DOHH2 (cell line): ENCODE measurements at regions not wholly inside any gene's neighbourhood (a gene's known extent, or its start where the extent isn't known, plus 50 kb on each side); places are given as distances from the start of the nearest gene placed in this dataset.

Experiments used
- H3F3A ChIP-seq: fragments of 200-600 bp; sonication (generic), shearing (Covaris generic); 2 replicates; pipeline ENCODE4 v1.6.0; 2016; ENCODE audit warnings: antibody characterized with exemption, mild to moderate bottlenecking; ENCODE audit not compliant: control insufficient read depth, insufficient read depth
- H3K27ac ChIP-seq: fragments of 200-600 bp; sonication (generic); 2 replicates; pipeline ENCODE4 v1.5.1; 2014; ENCODE audit warnings: low read depth, mild to moderate bottlenecking, low read length, moderate library complexity
- H3K27me3 ChIP-seq: fragments of 200-600 bp; sonication (generic); 2 replicates; pipeline ENCODE4 v1.6.1; 2014; ENCODE audit warnings: mild to moderate bottlenecking, low read length, mixed read lengths; ENCODE audit not compliant: control insufficient read depth
- H3K36me3 ChIP-seq: fragments of 200-600 bp; sonication (generic); 2 replicates; pipeline ENCODE4 v1.6.1; 2014; ENCODE audit warnings: mild to moderate bottlenecking, low read length, moderate library complexity, mixed read lengths; ENCODE audit not compliant: control insufficient read depth
- H3K4me1 ChIP-seq: fragments of 200-600 bp; sonication (generic); 2 replicates; pipeline ENCODE4 v1.6.1; 2014; ENCODE audit warnings: mild to moderate bottlenecking, low read length, mixed read lengths; ENCODE audit not compliant: control insufficient read depth
- H3K4me2 ChIP-seq: fragments of 200-600 bp; sonication (generic); 2 replicates; pipeline ENCODE4 v1.6.0; 2014; ENCODE audit warnings: mild to moderate bottlenecking, low read length, moderate library complexity
- H3K4me3 ChIP-seq: fragments of 200-600 bp; sonication (generic); 2 replicates; pipeline ENCODE4 v1.5.1; 2014; ENCODE audit warnings: mild to moderate bottlenecking, low read length, mixed read lengths
- H3K79me2 ChIP-seq: fragments of 200-600 bp; sonication (generic); 2 replicates; pipeline ENCODE4 v1.6.1; 2014; ENCODE audit warnings: mild to moderate bottlenecking, low read length, mixed read lengths; ENCODE audit not compliant: control insufficient read depth
- H3K9me2 ChIP-seq: fragments of 200-600 bp; sonication (generic); replicated peaks from 2 replicates; pipeline ENCODE4 v1.6.1; 2014; ENCODE audit warnings: mild to moderate bottlenecking, low read length, mixed read lengths; ENCODE audit not compliant: control insufficient read depth
- H3K9me3 ChIP-seq: fragments of 200-600 bp; sonication (generic); 2 replicates; pipeline ENCODE4 v1.6.1; 2014; ENCODE audit warnings: antibody characterized with exemption, low read length, mixed read lengths; ENCODE audit not compliant: control insufficient read depth, insufficient read depth
- H4K20me1 ChIP-seq: fragments of 200-600 bp; sonication (generic); 2 replicates; pipeline ENCODE4 v1.6.0; 2014; ENCODE audit warnings: low read depth, mild to moderate bottlenecking, antibody characterized with exemption, low read length, moderate library complexity; ENCODE audit not compliant: control insufficient read depth, insufficient read depth
- CTCF ChIP-seq: fragments of 200-600 bp; sonication (generic); IDR thresholded peaks from one replicate; pipeline ENCODE4 v1.5.1; 2014; ENCODE audit warnings: antibody characterized with exemption, mild to moderate bottlenecking, low read depth, low read length; ENCODE audit not compliant: poor library complexity, severe bottlenecking
- EZH2phosphoT487 ChIP-seq: fragments of 200-600 bp; sonication (generic); IDR thresholded peaks from 2 replicates; pipeline ENCODE4 v1.6.1; 2017; ENCODE audit warnings: borderline replicate concordance, mild to moderate bottlenecking, antibody characterized with exemption, low read length, moderate library complexity, mixed read lengths

GRCh38 chr17:13678361-13678760 is 76.6 kb upstream of the HS3ST3A1 start:
- H3K9me2 ChIP-seq = no peaks in the 10 kb centered on the region
- no peaks in the 10 kb centered on the region for H4K20me1 ChIP-seq
- H3K4me1 ChIP-seq = no peaks in the 10 kb centered on the region
- H3F3A ChIP-seq = no peaks in the 10 kb centered on the region
- no peaks in the 10 kb centered on the region for H3K36me3 ChIP-seq
- H3K27me3 ChIP-seq = no peaks in the 10 kb centered on the region
- TF ChIP-seq CTCF = no peak
- no peak for TF ChIP-seq EZH2phosphoT487
- H3K9me3 ChIP-seq = no peaks in the 10 kb centered on the region
- no peaks in the 10 kb centered on the region for H3K79me2 ChIP-seq
- H3K4me3 ChIP-seq = no peak overlapping the region
- H3K4me2 ChIP-seq = no peak overlapping the region
- H3K27ac ChIP-seq = no peak overlapping the region

GRCh38 chr17:13678841-13679240 is 77.1 kb upstream of the HS3ST3A1 start:
- no peaks in the 10 kb centered on the region for H3K79me2 ChIP-seq
- H3K27me3 ChIP-seq = no peaks in the 10 kb centered on the region

GRCh38 chr17:13688716-13689115 is 87.0 kb upstream of the HS3ST3A1 start:
- H3K27ac ChIP-seq = no peak overlapping the region
- H4K20me1 ChIP-seq = no peaks in the 10 kb centered on the region
- no peak overlapping the region for H3K4me3 ChIP-seq
- H3F3A ChIP-seq = no peaks in the 10 kb centered on the region
- no peaks in the 10 kb centered on the region for H3K79me2 ChIP-seq
- TF ChIP-seq CTCF = no peak
- TF ChIP-seq EZH2phosphoT487 = no peak
- no peaks in the 10 kb centered on the region for H3K27me3 ChIP-seq
- no peaks in the 10 kb centered on the region for H3K4me1 ChIP-seq
- no peaks in the 10 kb centered on the region; the same call in 1 of the 2 replicates for H3K9me3 ChIP-seq
- no peaks in the 10 kb centered on the region for H3K36me3 ChIP-seq
- no peak overlapping the region for H3K4me2 ChIP-seq
- no peaks in the 10 kb centered on the region; the same call in 1 of the 2 replicates for H3K9me2 ChIP-seq

More at GRCh38 chr17:13678841-13679240, 77.1 kb upstream of the HS3ST3A1 start:
- Histone ChIP-seq H3K4me1 (no peaks in the 10 kb centered on the region), H4K20me1 (no peaks in the 10 kb centered on the region), H3K4me3 (no peak overlapping the region), H3K36me3 (no peaks in the 10 kb centered on the region), H3F3A (no peaks in the 10 kb centered on the region), H3K27ac (no peak overlapping the region), H3K9me2 (no peaks in the 10 kb centered on the region), H3K4me2 (no peak overlapping the region), H3K9me3 (no peaks in the 10 kb centered on the region)
- TF ChIP-seq CTCF = no peak
- no peak for TF ChIP-seq EZH2phosphoT487

GRCh38 chr17:13690806-13691205 is 89.1 kb upstream of the HS3ST3A1 start:
- H3F3A ChIP-seq = no peaks in the 10 kb centered on the region
- H3K4me2 ChIP-seq = no peak overlapping the region
- no peaks in the 10 kb centered on the region for H3K27me3 ChIP-seq
- no peaks in the 10 kb centered on the region for H3K79me2 ChIP-seq
- H3K9me2 ChIP-seq = no peaks in the 10 kb centered on the region; the same call in 1 of the 2 replicates
- no peaks in the 10 kb centered on the region for H3K4me1 ChIP-seq
- no peaks in the 10 kb centered on the region for H3K36me3 ChIP-seq
- no peaks in the 10 kb centered on the region for H4K20me1 ChIP-seq
- no peak overlapping the region for H3K27ac ChIP-seq
- no peak overlapping the region for H3K4me3 ChIP-seq
- H3K9me3 ChIP-seq = no peaks in the 10 kb centered on the region; the same call in 1 of the 2 replicates
- TF ChIP-seq EZH2phosphoT487 (no peak), CTCF (no peak)
